GM21447 (cell line): ENCODE measurements at regions not wholly inside any gene's neighbourhood (a gene's known extent, or its start where the extent isn't known, plus 50 kb on each side); places are given as distances from the start of the nearest gene placed in this dataset.

Experiments used
- ATAC-seq: cut with Tn5 transposase; IDR thresholded peaks from one replicate; pipeline ENCODE4 v1.9.1; 2021; ENCODE audit not compliant: unreplicated experiment

DNA sequence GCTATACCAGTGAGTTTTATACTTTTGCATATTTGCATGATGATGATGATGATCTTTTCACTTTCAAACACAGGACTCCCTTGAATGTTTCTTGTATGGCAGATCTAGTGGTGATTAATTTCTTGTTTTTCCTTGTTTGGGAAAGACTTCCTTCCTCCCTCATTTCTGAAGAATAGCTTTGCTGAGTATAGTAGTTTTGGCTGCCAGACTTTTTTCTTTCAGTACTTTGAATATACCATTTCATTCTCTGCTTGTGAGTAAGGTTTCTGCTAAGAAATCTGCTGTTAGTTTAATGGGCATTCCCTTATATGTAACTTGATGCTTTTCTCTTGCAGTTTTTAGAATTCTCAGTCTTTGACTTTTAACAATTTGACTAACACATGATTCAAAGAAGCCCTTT, 547.4 kb upstream of the CXADR start:
- ATAC-seq: no peak

GRCh38 chr21:16968436-16968835, 544.4 kb upstream of the CXADR start:
- ATAC-seq: no peak

DNA sequence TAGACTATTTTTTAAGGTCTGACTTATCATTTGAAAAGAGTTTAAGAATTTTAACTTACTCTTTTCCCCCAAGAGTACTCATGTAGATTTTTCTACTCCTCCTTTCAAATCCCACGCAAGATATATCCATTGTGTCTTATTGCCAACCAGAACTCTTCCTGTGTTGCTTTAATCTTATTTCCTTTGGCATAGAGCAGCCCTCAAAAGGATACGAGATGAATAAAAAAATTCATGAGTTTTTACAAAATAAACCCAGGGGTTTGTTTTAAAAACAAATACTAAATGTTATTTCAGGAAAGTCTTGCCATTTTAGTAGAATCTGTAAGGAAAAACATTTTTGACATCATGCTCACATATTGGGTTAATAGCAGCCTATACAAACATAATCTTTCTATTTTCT, 543.2 kb upstream of the CXADR start:
- ATAC-seq: no peak

DNA sequence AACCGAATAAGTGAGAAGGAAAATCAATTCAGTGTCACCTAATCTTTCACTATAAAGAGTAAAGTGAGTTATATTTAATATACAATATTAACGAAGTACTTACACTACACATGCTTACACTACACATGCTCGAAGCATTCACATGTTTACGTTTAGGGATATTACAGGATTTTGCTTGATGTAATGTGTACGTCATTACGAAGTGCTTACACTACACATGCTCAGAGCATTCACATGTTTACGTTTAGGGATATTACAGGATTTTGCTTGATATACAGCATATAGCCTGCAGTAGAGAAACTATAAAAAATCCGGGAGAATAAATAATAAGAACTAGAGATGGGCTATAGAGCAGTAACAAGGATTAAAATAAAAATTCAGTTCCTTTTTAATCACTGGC, 538.8 kb upstream of the CXADR start:
- no peak for ATAC-seq

GRCh38 chr21:16976193-16976592, 536.6 kb upstream of the CXADR start:
- ATAC-seq: no peak

DNA sequence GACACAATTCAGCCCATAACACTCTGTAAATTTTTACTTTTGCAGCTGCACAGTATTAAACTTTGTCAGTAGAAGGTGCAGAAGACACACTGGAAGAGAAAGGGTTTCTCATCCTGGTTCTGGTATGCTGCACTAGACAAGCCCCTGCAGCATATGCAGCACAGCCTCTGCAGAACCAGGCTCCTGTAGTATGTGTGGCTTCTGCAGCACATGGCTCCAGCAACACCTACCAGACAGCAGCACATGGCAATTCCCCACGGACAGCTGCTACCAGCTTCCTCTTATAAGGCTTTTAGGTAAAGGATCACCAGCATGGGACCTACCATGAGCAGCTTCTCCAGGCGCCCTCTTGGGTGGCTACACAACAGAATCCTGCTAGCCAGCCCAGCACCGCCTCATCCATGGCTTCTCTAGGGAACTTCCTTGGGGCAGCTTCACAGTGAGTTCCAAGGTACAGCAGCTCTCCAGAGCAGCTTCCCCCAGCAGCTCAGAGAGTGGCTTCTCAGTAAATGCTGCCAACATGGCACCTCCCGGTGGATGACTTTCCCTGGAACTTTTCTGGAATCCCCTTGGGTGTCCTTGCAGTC, 534.4 kb upstream of the CXADR start:
- no peak for ATAC-seq

- no peak for ATAC-seq
Observed at GRCh38 chr21:16979574-16979973, 533.3 kb upstream of the CXADR start.

- no peak for ATAC-seq
Observed at GRCh38 chr21:16983420-16983819, 529.4 kb upstream of the CXADR start.

DNA sequence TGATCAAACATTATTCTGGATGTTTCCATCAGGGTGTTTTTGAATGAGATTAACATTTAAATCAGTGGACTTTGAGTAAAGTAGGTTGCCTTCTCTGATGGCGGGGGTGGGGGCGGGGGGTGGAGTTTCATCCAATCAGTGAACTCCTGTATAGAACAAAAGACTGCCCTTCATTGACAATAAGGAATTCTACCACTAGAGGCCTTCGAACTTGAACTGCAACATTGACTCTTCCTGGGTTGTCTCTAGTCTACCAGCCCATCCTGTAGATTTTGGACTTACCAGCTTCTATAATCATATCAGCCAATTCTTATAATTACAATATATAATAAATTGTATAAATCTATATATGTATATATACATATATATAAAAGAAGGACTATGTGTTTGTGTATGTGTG, 520.4 kb upstream of the CXADR start:
- ATAC-seq: no peak

DNA sequence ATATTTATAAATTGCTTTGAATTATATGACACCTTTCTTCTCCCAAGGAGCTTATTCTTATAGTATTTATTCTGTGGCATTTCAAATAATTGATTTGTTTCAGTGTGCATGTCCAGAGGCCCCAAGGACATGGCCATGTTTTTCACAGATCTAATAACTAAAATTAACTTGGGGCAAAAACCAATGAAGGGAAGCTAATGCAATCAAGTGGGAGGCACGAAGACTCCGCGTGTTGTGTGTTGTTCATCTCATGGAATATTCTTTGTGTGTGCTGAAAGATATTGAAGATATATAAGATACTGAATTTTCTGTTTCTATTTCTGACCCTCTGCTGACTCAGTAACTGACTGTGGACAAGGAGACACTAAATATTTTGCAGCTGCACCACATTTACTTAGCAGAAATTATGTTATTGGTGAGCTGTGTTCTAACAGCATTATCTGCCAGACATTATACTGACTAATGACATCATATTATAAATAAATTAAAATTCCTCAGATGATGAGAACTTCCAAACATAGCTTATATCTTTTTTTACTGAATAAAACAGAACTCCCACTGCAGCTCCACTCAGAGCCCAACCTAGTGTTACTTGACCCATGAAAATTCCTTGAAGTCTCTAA, 519.3 kb upstream of the CXADR start:
- ATAC-seq: no peak

DNA sequence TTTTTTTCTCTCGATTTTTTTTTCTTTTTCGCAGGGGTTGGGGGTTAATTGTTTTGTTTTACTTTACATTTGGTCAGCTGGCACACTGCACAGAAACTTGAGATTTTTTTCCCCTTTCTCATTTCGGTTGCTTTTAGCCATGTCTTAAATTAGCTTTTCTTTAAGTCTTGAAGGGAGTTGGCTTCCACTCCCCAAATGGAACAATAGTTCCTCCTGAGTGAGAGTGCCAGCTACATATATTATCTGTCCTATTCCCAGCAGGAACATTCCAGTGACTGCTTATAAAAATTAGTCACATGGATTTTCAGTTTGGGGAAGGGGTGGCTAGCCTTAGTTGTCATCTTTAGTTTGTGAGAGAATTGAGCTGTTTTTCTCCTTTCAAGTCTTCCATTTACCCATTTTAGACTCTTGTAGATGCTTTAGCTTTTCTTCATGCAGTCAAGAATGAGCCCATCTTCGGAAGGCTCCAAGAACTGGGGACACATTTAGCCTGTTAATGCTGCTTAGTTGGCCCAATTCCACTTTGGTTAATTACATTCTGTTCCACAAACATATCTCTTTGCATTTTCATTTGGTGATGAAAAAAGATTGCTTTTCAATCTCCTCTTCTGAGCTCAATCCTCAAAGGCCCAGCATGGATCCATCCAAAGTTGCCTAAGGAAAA, 510.1 kb upstream of the CXADR start:
- no peak for ATAC-seq

- ATAC-seq: no peak
Observed at GRCh38 chr21:17003258-17003615, 509.6 kb upstream of the CXADR start.

DNA sequence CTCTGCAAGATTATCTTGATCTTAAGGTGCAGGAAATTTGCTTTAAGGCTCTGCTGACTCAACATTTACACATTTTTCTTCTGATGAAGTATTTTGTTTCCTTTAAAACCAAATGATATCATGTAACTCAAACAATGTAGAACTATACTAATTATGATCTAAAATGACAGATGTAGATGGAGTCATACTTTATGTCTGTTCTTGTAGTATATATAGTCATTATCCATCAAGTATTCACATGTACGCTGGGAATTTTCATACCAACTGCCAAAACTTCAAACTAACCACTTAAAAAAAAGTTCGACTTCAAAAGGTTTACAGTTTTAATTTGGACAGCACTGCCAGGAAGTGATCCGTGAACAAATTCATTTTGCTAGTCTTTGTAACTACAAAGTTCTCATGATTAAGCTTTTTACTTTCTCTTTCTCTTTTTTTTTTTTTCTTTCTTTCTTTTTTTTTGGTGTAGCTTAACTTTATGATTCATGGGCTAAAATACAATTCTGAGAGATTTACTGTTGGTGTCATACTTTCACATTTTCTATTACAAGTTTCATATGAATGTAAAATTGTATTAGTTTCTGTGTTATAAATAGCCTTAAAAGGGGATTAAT, 509.0 kb upstream of the CXADR start:
- no peak for ATAC-seq

- no peak for ATAC-seq
Observed at GRCh38 chr21:17032141-17032655, 480.6 kb upstream of the CXADR start.

DNA sequence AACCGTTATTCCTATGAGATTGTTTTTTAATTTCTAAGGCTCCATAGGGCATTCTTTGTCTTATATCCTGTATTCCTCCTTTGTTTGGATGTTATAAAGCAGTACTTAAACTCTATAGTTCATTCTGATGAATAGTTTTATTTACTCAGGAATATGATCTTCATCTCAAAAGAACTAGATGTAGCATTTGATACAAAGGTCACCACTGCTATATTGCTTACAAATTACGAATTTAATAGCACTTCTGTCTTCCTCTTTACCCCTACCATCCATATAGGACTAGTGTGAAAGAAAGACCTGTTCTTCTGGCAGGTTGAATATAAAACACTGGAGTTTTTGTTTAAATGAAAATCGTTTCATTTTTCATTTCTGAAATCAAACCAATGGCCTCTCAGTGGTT, 468.1 kb upstream of the CXADR start:
- ATAC-seq: no peak

DNA sequence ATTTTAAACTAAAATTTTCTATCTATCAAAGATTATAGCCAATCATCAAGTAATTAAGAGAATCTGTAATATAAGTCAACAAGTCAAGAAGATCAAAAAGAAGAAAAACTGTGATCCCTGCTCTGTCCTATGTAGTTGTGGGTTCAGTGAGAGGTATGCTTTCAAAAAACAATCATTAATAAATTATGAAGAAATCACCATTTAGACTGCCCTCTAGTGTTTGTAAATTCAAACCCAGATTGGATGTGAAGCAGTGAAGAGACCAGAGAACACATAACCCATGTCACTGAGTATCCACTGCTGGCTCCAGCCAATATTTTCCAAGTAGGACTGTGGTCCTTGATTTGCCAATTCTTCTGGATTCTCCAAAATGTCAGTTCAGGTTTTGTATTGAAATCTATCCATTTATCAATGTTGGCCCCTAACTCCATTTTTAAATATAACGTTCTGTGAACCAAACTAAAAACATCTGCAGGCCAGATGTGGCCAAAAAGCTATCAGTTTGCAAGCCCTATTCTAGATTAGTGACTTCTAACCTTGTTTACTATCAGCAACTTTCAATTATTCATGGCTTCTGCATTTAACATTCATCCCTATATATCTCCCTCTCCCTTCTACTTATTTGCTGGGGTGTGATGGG, 467.5 kb upstream of the CXADR start:
- ATAC-seq: no peak

DNA sequence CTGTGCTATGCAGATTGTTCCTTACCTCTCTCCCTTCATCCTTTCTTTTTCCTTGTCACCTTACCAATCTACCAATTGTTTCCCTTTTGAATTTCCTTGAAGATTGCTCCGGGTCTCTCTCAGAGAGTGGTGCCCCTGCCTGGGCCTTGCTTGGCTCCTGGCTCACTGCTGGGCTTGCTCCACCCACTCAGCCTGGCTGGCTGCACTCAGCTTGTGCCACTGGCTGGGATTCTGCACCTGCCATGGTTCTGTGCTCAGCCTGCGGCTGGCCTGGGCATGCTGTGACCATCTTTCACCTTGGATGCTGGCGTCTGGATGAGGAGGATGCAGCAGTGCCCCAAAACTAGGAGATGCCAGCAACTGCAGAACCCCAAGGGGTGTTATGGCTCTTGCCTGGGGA, 463.9 kb upstream of the CXADR start:
- ATAC-seq: no peak

DNA sequence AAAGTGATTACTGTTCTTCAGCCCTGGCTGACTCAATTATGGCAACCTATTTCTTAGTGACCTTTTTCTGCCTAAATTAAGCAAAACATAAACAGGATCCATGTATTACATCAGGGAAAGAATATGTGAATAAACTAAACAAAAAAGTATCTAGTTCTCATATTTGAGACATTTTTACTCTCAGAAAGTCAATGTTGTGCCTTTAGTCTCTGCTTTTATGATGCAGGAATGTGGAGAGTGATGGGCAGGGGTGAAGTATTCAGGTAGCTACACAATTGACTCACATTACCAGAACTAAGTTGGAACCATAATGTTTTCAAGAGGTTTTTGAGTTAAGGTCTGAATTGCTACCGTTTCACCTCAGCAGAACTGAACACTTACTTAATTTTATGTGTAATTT, 462.7 kb upstream of the CXADR start:
- no peak for ATAC-seq

- ATAC-seq: no peak
Observed at GRCh38 chr21:17050646-17051045, 462.2 kb upstream of the CXADR start.

DNA sequence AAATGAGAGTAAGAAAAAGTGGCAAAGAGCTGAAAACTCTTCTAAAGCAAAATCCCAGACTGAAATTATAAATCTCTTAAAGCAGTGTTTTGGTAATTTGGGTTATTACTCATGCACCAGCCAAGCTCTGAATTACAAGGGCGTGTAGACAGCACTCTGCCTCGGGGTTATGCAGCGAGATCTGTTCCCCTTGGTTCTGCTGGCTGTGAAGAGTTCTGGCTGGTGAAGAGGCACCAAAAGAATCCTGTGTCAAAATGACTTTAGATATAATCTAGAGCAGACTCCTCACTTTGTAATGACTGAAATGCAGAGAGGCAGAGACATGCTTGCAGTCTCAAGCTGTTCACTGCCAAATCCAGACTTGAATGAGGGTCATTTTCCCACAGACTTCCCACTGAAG, 461.8 kb upstream of the CXADR start:
- no peak for ATAC-seq

DNA sequence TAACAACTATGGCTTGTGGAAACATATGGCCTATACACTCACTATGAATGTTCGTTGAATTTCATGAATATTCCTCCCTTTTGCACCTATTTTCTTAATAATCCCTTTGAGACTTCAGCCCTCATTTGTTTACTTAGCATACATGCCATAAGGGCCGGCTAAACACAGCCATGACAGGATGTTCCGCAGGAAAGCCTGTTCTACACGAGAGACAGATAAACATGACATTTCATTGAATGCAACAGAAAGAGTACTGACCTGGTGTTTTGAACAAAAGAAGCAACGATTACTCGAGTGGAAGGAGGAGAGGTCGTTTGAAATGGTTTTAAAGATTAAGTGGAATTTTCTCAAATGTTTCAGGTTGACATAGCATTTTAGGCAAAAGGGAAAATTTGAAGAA, 459.5 kb upstream of the CXADR start:
- ATAC-seq: no peak

GRCh38 chr21:17059936-17060335, 452.9 kb upstream of the CXADR start:
- no peak for ATAC-seq
